ENCODE measurements at regions not wholly inside any gene's neighbourhood (a gene's known extent, or its start where the extent isn't known, plus 50 kb on each side); places are given as distances from the start of the nearest gene placed in this dataset.
"Not testable (repeated sequence)": the region's sequence is repeated elsewhere in the genome, so short reads cannot be mapped to it uniquely, and the experiment has no call there.

- no peak for DNase-seq
- in situ Hi-C loops (cut with HindIII; ENCODE audit: low pct_ligation_motif_present, low pct_unique_long_range_greater_than_20kb, low sequenced_read_pairs): no loop called here
Measured at GRCh38 chr1:116286541-116286971, 86.5 kb upstream of the ATP1A1 start.

GRCh38 chr1:116287341-116288200, 85.5 kb upstream of the ATP1A1 start:
- no peak for DNase-seq
- in situ Hi-C loops (cut with HindIII; ENCODE audit: low pct_ligation_motif_present, low pct_unique_long_range_greater_than_20kb, low sequenced_read_pairs): no loop called here

DNA sequence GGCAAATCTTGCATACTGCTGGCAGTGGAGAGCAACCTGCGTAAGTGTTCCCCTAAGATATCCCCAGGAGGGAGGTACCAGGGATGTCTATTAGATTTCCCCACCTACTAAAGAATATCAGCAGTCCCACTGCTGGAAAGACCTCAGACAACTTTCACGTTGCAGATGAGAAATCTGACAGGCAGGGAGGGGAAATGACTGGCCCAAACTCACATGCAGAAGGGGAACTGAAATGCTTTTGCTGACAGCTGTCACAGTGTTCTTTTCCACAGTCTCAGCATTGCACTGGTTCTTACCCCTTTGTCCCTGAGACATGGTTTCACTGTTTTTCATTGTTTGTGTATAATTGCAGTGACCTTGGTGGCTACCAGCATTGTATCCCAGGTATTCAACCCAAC, 84.8 kb upstream of the ATP1A1 start:
- in situ Hi-C loops (cut with HindIII; ENCODE audit: low pct_ligation_motif_present, low pct_unique_long_range_greater_than_20kb, low sequenced_read_pairs): no loop called here
- DNase-seq: no peak

- no peak for DNase-seq
- in situ Hi-C loops (cut with HindIII; ENCODE audit: low pct_ligation_motif_present, low pct_unique_long_range_greater_than_20kb, low sequenced_read_pairs): no loop called here
Measured at GRCh38 chr1:116289193-116289592, 83.9 kb upstream of the ATP1A1 start.

DNA sequence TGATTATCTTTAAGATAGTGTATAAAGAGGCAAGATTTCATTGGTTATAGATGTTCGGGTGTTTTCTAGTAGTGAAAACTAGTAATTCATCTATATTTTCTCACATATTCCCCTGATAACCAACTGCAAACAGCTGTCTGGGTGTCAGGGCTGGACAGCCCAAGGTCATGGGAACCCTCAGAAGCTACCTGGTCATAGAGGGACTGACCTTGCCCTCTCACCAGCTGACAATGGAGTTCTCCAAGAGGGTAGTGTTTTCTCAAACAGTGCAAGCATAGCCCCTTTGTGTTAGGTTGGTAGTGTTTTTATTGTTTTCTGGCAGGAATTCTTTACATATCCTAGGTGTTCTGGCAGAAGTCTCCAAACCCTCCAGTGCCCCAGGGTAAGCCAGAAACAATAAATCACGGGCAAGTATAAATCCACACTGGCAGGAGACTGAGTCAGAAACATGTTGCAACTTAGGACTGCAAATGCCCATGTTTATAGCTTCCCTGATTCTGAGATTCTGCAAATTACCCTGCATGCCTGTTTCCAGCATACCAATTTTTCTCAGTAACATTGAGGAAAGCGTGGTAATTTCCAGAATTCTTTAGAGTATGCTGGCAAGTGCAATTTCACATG, 82.8 kb upstream of the ATP1A1 start:
- in situ Hi-C loops (cut with HindIII; ENCODE audit: low pct_ligation_motif_present, low pct_unique_long_range_greater_than_20kb, low sequenced_read_pairs): no loop called here
- DNase-seq: no peak

- DNase-seq: no peak
- in situ Hi-C loops (cut with HindIII; ENCODE audit: low pct_ligation_motif_present, low pct_unique_long_range_greater_than_20kb, low sequenced_read_pairs): no loop called here
Measured at GRCh38 chr1:116291024-116291423, 82.0 kb upstream of the ATP1A1 start.

GRCh38 chr1:116292929-116293725, 79.9 kb upstream of the ATP1A1 start:
- in situ Hi-C loops (cut with HindIII; ENCODE audit: low pct_ligation_motif_present, low pct_unique_long_range_greater_than_20kb, low sequenced_read_pairs): no loop called here
- DNase-seq: no peak

DNA sequence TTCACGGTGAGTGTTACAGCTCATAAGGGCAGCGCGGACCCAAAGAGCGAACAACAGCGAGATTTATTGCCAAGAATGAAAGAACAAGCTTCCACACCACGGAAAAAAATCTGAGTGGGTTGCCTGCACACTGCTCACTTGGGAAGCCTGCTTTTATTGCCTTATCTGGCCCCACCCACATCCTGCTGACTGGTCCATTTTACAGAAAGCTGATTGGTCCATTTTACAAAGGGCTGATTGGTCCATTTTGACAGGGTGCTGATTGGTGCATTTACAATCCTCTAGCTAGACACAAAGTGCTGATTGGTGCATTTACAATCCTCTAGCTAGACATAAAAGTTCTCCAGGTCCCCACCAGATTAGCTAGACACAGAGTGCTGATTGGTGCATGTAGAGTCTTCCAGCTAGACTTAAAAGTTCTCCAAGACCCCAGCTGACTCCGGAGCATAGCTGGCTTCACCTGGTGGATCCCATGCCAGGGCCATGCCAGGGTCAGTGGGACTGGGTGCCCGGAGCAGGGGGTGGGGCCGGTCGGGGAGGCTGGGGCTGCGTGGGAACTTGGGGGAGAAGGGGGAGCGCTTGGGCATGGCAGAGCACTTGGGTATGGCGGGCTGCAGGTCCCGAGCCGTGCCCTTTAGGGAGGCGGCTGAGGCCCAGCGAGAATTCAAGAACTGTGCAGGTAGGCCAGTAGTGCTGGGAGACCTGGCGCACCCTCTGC, 75.4 kb upstream of the ATP1A1 start:
- in situ Hi-C loops (cut with HindIII; ENCODE audit: low pct_ligation_motif_present, low pct_unique_long_range_greater_than_20kb, low sequenced_read_pairs): no loop called here
- DNase-seq: no peak

DNA sequence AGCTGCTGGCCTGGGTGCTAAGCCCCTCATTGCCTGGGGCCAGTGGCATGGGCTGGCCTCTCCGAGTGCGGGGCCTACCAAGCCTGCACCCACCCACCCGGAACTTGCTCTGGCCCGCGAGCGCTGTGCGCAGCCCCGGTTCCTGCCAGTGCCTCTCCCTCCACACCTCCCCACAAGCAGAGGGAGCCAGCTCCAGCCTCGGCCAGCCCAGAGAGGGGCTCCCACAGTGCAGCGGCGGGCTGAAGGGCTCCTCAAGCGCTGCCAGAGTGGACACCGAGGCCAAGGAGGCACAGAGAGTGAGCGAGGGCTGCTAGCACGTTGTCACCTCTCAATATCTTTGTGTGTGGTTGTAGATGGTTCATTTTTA, 74.8 kb upstream of the ATP1A1 start:
- in situ Hi-C loops (cut with HindIII; ENCODE audit: low pct_ligation_motif_present, low pct_unique_long_range_greater_than_20kb, low sequenced_read_pairs); DNase-seq: not testable (repeated sequence)

DNA sequence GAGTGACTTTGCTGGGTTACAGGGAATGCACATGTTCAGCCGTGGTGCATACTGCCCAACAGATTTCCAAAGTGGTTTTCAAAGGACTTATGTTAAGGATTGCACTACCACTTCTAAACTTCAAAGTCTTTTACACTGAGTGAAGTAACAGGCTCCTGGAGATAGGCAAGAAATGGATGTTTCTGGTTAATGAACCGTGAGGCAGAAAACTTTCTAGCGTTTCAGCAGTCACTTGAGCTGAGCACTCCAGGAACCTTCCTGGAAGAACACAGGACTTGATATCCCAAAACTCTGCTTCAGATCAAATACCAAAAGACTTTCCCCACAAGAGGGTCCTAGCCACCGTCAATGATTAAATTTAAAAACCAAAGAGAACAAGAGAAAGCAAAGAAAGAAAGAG, 74.3 kb upstream of the ATP1A1 start:
- no peak for DNase-seq
- in situ Hi-C loops (cut with HindIII; ENCODE audit: low pct_ligation_motif_present, low pct_unique_long_range_greater_than_20kb, low sequenced_read_pairs): no loop called here

DNA sequence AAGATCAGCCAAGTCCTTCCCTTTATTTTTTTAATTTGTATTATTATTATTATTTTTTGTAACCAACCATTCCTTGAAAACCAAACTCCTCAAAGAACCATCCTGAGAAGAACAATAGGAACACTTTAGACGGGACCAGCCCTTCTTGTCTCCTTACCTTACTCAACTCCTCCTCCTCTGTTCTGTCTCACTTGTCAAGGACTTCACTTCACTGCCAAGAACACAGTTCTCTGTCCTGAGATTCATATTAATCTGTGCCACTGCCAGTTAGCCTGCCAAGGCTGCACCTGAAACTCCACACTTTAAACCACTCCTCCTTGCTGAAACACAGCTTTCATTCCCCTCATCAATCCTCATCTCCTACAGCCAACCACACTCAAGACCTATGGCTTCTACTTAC, 73.8 kb upstream of the ATP1A1 start:
- no peak for DNase-seq
- in situ Hi-C loops (cut with HindIII; ENCODE audit: low pct_ligation_motif_present, low pct_unique_long_range_greater_than_20kb, low sequenced_read_pairs): no loop called here

DNA sequence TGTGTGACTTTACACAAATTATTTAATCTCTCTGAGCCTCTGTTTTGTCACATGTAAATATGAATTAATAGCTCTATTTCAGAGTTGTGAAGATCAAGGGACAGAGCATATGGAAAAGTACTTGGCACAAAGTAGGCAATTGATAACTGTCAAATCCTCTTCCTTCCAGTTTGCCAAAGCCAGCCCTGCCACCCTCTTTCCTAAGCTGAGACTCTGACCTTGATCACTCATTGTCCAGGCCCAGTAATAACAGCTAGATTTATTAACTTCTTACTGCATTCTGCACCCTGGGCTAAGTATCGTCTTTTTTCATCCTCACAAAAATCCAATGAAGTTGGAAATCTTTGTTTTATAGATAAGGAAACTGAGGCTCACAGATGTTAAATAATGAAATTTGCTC, 70.8 kb upstream of the ATP1A1 start:
- no peak for DNase-seq
- in situ Hi-C loops (cut with HindIII; ENCODE audit: low pct_ligation_motif_present, low pct_unique_long_range_greater_than_20kb, low sequenced_read_pairs): no loop called here

DNA sequence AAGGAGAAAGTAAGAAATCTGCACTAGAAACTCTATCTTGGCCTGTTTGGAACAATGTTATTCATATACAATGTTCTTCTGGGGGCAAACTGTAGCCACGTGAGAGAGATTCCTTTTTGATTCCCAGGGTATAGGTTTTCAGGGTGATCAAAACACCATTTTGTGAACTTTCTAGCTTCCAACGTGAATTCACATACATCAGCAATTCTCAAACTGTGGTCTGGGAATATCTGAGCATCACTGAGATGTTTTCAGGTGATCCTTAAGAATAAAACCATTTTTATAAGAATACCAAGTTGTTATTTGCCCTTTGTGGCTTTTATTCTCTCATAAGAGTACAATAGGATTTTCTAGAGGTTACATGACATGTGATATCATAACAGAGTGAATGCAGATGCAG, 66.9 kb upstream of the ATP1A1 start:
- DNase-seq: no peak
- in situ Hi-C loops (cut with HindIII; ENCODE audit: low pct_ligation_motif_present, low pct_unique_long_range_greater_than_20kb, low sequenced_read_pairs): no loop called here

DNA sequence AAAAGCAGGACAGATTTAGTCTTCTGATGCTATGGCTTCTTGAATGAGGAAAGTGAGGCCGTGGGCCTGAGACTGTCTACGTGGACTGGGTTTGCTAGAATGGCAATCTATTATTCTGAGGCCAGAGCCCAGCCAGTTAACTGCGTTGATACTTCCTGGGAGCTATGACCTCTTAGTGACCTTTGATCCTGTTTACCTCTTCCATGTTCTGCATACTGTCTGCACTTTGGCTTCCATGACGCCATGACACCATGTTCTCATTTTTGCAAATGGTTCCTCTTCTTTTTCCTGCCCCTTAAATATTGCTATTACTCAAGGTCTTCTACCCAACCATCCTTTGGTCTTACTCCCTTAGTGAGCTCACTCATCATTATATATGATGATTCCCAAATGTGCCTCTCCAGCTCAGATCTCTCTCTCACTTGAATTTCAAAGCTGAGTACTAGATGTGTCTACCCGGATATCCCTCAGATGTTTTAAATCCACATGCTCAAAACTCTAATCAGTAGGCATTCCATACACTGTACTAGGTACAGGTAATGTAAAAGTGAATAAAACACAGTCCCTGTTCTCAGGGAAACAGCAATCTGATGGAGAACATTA, 66.1 kb upstream of the ATP1A1 start:
- no peak for DNase-seq
- in situ Hi-C loops (cut with HindIII; ENCODE audit: low pct_ligation_motif_present, low pct_unique_long_range_greater_than_20kb, low sequenced_read_pairs): no loop called here

GRCh38 chr1:116308276-116308675, 64.8 kb upstream of the ATP1A1 start:
- no peak for DNase-seq
- in situ Hi-C loops (cut with HindIII; ENCODE audit: low pct_ligation_motif_present, low pct_unique_long_range_greater_than_20kb, low sequenced_read_pairs): no loop called here

GRCh38 chr1:116309090-116309870, 63.8 kb upstream of the ATP1A1 start:
- DNase-seq: no peak

DNA sequence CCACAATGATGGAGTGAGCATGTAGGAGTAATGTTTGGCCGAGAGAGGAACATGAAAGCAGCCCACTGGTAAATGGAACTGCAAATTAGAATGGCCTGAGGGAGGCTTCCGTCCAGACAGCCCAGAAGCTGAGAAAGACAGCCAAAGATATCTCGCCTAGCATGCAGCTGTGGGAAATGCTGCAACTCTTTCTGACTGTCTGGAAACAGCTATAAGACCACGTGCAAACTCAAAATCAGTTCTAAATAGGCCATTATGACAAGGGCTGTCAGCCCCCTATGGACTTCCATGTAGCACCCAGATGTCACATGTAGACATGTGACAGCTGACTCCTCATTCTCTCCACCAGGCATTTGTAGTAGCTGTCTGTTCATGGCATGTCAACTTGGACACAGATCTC, 62.9 kb upstream of the ATP1A1 start:
- in situ Hi-C loops (cut with HindIII; ENCODE audit: low pct_ligation_motif_present, low pct_unique_long_range_greater_than_20kb, low sequenced_read_pairs): no loop called here
- DNase-seq: no peak

More at GRCh38 chr1:116309090-116309870, 63.8 kb upstream of the ATP1A1 start:
- in situ Hi-C loops (cut with HindIII; ENCODE audit: low pct_ligation_motif_present, low pct_unique_long_range_greater_than_20kb, low sequenced_read_pairs): no loop called here

DNA sequence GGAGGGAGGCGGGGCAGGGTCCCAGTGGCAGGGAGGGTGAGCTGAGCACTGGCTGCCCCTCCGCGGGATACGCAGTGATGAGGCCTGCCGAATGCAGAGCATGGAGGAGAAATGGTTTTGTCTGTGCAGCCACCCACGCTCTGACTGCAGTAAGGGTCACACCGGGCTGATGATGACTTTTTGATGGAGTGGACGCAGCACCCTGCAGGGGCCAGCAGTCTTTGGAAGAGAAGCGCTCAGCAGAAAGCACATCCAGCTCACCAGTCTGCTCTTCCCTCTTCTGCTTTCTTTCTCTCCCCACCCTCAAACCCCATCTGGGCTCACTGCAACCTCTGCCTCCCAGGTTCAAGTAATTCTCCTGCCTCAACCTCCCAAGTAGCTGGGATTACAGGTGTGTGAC, 61.9 kb upstream of the ATP1A1 start:
- no peak for DNase-seq
- in situ Hi-C loops (cut with HindIII; ENCODE audit: low pct_ligation_motif_present, low pct_unique_long_range_greater_than_20kb, low sequenced_read_pairs): no loop called here

Data from ACHN (cell line).